ENCODE measurements at regions not wholly inside any gene's neighbourhood (a gene's known extent, or its start where the extent isn't known, plus 50 kb on each side); places are given as distances from the start of the nearest gene placed in this dataset.
"Not testable (repeated sequence)": the region's sequence is repeated elsewhere in the genome, so short reads cannot be mapped to it uniquely, and the experiment has no call there.

GRCh38 chr4:67274671-67275070 is 270.6 kb downstream of the CENPC start:
- TF ChIP-seq CTCF (IDR thresholded peaks at IDR 0.05; ENCODE audit: low read depth, low read length, poor library complexity, severe bottlenecking); EZH2phosphoT487 (IDR thresholded peaks at IDR 0.05; ENCODE audit: borderline replicate concordance, low read length): not testable (repeated sequence)
